ENCODE measurements at regions not wholly inside any gene's neighbourhood (a gene's known extent, or its start where the extent isn't known, plus 50 kb on each side); places are given as distances from the start of the nearest gene placed in this dataset.
A peak's percentile ranks its signal among the peaks of the same experiment; 100 is the strongest.

DNA sequence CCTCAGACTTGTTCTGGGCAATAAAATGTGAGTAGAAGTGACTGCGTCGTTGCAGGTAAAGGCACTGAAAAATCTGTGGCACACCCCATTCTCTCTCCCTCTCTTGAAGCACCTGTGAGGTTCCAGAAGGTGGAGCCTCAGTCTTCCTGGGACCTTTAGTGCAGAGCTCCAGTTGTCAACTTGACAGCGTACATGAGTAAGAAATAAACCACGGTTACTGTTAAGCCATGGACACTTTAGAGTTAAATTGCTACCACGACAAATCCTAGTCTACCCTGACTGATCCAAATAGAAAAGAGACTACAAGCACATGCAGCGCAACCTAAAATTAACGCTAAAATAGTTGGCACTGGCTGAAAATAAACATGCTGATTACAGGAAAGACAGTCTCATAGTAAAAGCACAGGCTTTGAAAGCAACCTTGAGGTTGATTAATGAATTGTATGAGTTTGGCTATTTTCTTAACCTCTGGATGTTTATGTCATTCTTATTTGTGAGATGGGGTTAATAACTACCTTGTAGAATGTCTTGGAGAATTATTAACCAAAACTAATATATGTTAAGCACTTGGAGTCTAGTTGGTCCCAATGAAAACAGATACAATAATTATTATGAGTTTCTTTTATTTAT lies 93.0 kb upstream of the PLPPR4 start:
- Histone ChIP-seq H3K79me2 (ENCODE audit: control insufficient read depth, insufficient read depth, low read length) (no peaks in the 10 kb centered on the region), H3K27me3 (ENCODE audit: insufficient read depth, low read length, poor library complexity) (no peaks in the 10 kb centered on the region), H3K4ac (ENCODE audit: low read depth, low read length) (no peak overlapping the region), H3K4me2 (ENCODE audit: low read length) (no peak overlapping the region), H3K79me1 (ENCODE audit: low read length) (no peaks in the 10 kb centered on the region), H2BK120ac (ENCODE audit: low read depth, low read length) (no peak overlapping the region), H3K4me1 (ENCODE audit: control insufficient read depth, low read depth, low read length) (no peaks in the 10 kb centered on the region), H3K56ac (ENCODE audit: low read length) (no peak overlapping the region), H3K23ac (ENCODE audit: low read length) (no peak overlapping the region), H4K5ac (ENCODE audit: low read length) (no peak overlapping the region), H3K9ac (ENCODE audit: low read length) (no peak overlapping the region), H3K4me3 (ENCODE audit: low read length) (no peak overlapping the region), H2AK5ac (ENCODE audit: low read length) (no peak overlapping the region), H3K36me3 (ENCODE audit: control insufficient read depth, insufficient read depth, low read length) (no peaks in the 10 kb centered on the region), H3K27ac (ENCODE audit: low read depth, low read length) (no peak overlapping the region), H4K8ac (ENCODE audit: low read depth, low read length) (no peak overlapping the region), H3K18ac (ENCODE audit: low read length) (no peak overlapping the region), H2BK5ac (ENCODE audit: low read length) (no peak overlapping the region), H2BK15ac (replicated peaks; ENCODE audit: low read depth) (no peak overlapping the region)
- WGBS (ENCODE audit: extremely low coverage, insufficient coverage, low lambda C conversion rate), result no CpG with 5 or more reads among the region's 7 CpGs
- peak; percentile 11 for DNase-seq

DNA sequence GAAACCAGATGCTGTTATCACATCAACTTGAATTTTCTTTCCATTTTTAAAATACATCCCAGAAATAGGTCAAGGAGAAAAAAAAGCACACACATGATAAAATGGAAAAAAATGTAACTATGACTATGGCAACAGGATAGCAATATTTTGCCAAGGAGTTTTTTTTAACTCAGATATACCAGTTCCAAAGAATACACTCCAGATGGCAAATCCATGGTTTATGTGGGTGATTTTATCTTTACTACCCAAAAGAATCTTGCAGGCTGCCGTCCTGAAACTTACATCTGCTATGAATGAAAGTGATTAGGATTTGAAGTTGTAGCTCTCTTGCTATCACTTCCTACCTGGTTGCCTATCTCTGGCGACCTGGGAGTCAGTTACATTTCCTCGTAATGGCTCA lies 91.0 kb upstream of the PLPPR4 start:
- H4K5ac ChIP-seq (ENCODE audit: low read length), result no peak overlapping the region
- H3K27me3 ChIP-seq (ENCODE audit: insufficient read depth, low read length, poor library complexity), result no peaks in the 10 kb centered on the region
- no peaks in the 10 kb centered on the region for H3K79me1 ChIP-seq (ENCODE audit: low read length)
- no peak overlapping the region for H4K8ac ChIP-seq (ENCODE audit: low read depth, low read length)
- H3K4ac ChIP-seq (ENCODE audit: low read depth, low read length), result no peak overlapping the region
- H3K4me1 ChIP-seq (ENCODE audit: control insufficient read depth, low read depth, low read length), result no peaks in the 10 kb centered on the region
- H2BK120ac ChIP-seq (ENCODE audit: low read depth, low read length), result no peak overlapping the region
- H3K18ac ChIP-seq (ENCODE audit: low read length), result no peak overlapping the region
- WGBS (ENCODE audit: extremely low coverage, insufficient coverage, low lambda C conversion rate), result no CpG with 5 or more reads among the region's 3 CpGs
- no peak overlapping the region for H3K27ac ChIP-seq (ENCODE audit: low read depth, low read length)
- no peak overlapping the region for H3K56ac ChIP-seq (ENCODE audit: low read length)
- no peak overlapping the region for H2BK15ac ChIP-seq (replicated peaks; ENCODE audit: low read depth)
- H2BK5ac ChIP-seq (ENCODE audit: low read length), result no peak overlapping the region
- DNase-seq, result no peak
- H3K36me3 ChIP-seq (ENCODE audit: control insufficient read depth, insufficient read depth, low read length), result no peaks in the 10 kb centered on the region
- no peaks in the 10 kb centered on the region for H3K79me2 ChIP-seq (ENCODE audit: control insufficient read depth, insufficient read depth, low read length)
- no peak overlapping the region for H3K4me2 ChIP-seq (ENCODE audit: low read length)
- no peak overlapping the region for H3K23ac ChIP-seq (ENCODE audit: low read length)
- no peak overlapping the region for H3K9ac ChIP-seq (ENCODE audit: low read length)
- H3K4me3 ChIP-seq (ENCODE audit: low read length), result no peak overlapping the region
- no peak overlapping the region for H2AK5ac ChIP-seq (ENCODE audit: low read length)

DNA sequence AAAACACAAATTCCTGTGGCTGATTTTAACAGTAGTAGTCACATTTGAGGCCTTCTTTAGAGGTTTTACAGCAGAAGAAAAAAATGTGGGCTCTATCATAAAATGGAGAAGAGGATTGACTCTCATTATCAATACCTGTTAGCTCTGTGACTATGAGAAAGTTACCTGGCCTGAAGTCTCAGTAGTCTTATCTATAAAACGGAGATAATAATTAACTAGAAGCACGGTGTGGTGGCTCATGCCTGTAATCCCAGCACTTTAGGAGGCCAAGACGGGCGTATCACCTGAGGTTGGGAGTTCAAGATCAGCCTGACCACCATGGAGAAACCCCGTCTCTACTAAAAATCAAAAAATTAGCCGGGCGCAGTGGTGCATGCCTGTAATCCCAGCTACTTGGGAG lies 90.4 kb upstream of the PLPPR4 start:
- Histone ChIP-seq H3K4me1 (ENCODE audit: control insufficient read depth, low read depth, low read length) (no peaks in the 10 kb centered on the region), H3K23ac (ENCODE audit: low read length) (no peak overlapping the region), H4K5ac (ENCODE audit: low read length) (no peak overlapping the region), H3K79me1 (ENCODE audit: low read length) (no peaks in the 10 kb centered on the region), H4K8ac (ENCODE audit: low read depth, low read length) (no peak overlapping the region), H3K4me2 (ENCODE audit: low read length) (no peak overlapping the region), H2BK5ac (ENCODE audit: low read length) (no peak overlapping the region), H3K36me3 (ENCODE audit: control insufficient read depth, insufficient read depth, low read length) (no peaks in the 10 kb centered on the region), H3K56ac (ENCODE audit: low read length) (no peak overlapping the region), H3K27ac (ENCODE audit: low read depth, low read length) (no peak overlapping the region), H3K9ac (ENCODE audit: low read length) (no peak overlapping the region), H3K4me3 (ENCODE audit: low read length) (no peak overlapping the region), H2BK15ac (replicated peaks; ENCODE audit: low read depth) (no peak overlapping the region), H3K18ac (ENCODE audit: low read length) (no peak overlapping the region), H2AK5ac (ENCODE audit: low read length) (no peak overlapping the region), H3K27me3 (ENCODE audit: insufficient read depth, low read length, poor library complexity) (no peaks in the 10 kb centered on the region), H3K4ac (ENCODE audit: low read depth, low read length) (no peak overlapping the region), H2BK120ac (ENCODE audit: low read depth, low read length) (no peak overlapping the region), H3K79me2 (ENCODE audit: control insufficient read depth, insufficient read depth, low read length) (no peaks in the 10 kb centered on the region)
- DNase-seq, result peak; percentile 3
- WGBS (ENCODE audit: extremely low coverage, insufficient coverage, low lambda C conversion rate), result no CpG with 5 or more reads among the region's 7 CpGs

DNA sequence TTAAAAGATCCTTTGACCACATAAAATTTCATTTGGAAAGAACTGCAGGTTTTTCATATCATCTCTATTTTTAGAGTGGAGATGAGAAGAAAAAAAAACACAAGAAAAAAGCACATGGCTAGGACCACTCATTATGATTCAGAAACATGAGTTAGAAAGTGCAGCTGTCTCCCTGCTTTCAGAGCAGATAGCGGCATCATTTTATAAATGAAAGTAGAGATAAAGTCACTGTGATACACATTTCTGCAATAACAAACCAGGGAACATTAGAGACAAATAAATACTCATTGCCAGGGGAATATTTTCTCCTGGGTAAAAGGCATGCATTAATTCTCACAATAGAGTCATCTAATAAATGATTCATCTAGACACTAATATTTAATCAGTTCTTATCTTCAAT lies 87.5 kb upstream of the PLPPR4 start:
- H2BK15ac ChIP-seq (replicated peaks; ENCODE audit: low read depth), result no peak overlapping the region
- H3K56ac ChIP-seq (ENCODE audit: low read length), result no peak overlapping the region
- no peak overlapping the region for H2AK5ac ChIP-seq (ENCODE audit: low read length)
- H3K23ac ChIP-seq (ENCODE audit: low read length), result no peak overlapping the region
- no peak overlapping the region for H2BK120ac ChIP-seq (ENCODE audit: low read depth, low read length)
- no peak overlapping the region for H3K4me2 ChIP-seq (ENCODE audit: low read length)
- H3K9ac ChIP-seq (ENCODE audit: low read length), result no peak overlapping the region
- H4K5ac ChIP-seq (ENCODE audit: low read length), result no peak overlapping the region
- H3K18ac ChIP-seq (ENCODE audit: low read length), result no peak overlapping the region
- no peak overlapping the region for H4K8ac ChIP-seq (ENCODE audit: low read depth, low read length)
- H3K79me2 ChIP-seq (ENCODE audit: control insufficient read depth, insufficient read depth, low read length), result no peaks in the 10 kb centered on the region
- H3K4me3 ChIP-seq (ENCODE audit: low read length), result no peak overlapping the region
- H2BK5ac ChIP-seq (ENCODE audit: low read length), result no peak overlapping the region
- no CpG with 5 or more reads among the region's 1 CpG for WGBS (ENCODE audit: extremely low coverage, insufficient coverage, low lambda C conversion rate)
- no peaks in the 10 kb centered on the region for H3K4me1 ChIP-seq (ENCODE audit: control insufficient read depth, low read depth, low read length)
- no peak for DNase-seq
- H3K27me3 ChIP-seq (ENCODE audit: insufficient read depth, low read length, poor library complexity), result no peaks in the 10 kb centered on the region
- H3K36me3 ChIP-seq (ENCODE audit: control insufficient read depth, insufficient read depth, low read length), result no peaks in the 10 kb centered on the region
- no peak overlapping the region for H3K4ac ChIP-seq (ENCODE audit: low read depth, low read length)
- H3K27ac ChIP-seq (ENCODE audit: low read depth, low read length), result no peak overlapping the region
- H3K79me1 ChIP-seq (ENCODE audit: low read length), result no peaks in the 10 kb centered on the region

DNA sequence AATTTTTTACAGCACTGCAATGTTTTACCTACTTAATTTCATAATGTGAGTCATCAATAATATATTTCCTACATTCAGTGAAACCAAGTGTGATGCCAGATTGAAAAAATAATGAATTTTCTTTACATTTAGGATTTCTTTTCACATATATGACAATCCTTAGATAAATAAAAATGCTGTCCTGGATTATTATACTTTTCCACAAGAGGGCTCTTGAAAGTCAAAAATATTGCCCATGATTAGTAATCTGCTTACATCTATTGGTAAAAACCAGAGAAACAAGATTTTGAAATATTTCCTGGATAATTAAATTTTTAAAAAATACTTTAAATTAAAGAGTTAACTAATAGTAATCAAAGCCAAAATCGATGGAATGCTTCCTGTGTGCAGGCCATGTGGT lies 86.8 kb upstream of the PLPPR4 start:
- H2BK5ac ChIP-seq (ENCODE audit: low read length), result no peak overlapping the region
- no peaks in the 10 kb centered on the region for H3K79me1 ChIP-seq (ENCODE audit: low read length)
- H3K27ac ChIP-seq (ENCODE audit: low read depth, low read length), result no peak overlapping the region
- no CpG with 5 or more reads among the region's 1 CpG for WGBS (ENCODE audit: extremely low coverage, insufficient coverage, low lambda C conversion rate)
- H3K56ac ChIP-seq (ENCODE audit: low read length), result no peak overlapping the region
- no peaks in the 10 kb centered on the region for H3K4me1 ChIP-seq (ENCODE audit: control insufficient read depth, low read depth, low read length)
- no peak overlapping the region for H3K4me2 ChIP-seq (ENCODE audit: low read length)
- no peaks in the 10 kb centered on the region for H3K27me3 ChIP-seq (ENCODE audit: insufficient read depth, low read length, poor library complexity)
- no peak overlapping the region for H2BK15ac ChIP-seq (replicated peaks; ENCODE audit: low read depth)
- H3K4me3 ChIP-seq (ENCODE audit: low read length), result no peak overlapping the region
- H4K8ac ChIP-seq (ENCODE audit: low read depth, low read length), result no peak overlapping the region
- H4K5ac ChIP-seq (ENCODE audit: low read length), result no peak overlapping the region
- H3K4ac ChIP-seq (ENCODE audit: low read depth, low read length), result no peak overlapping the region
- H3K9ac ChIP-seq (ENCODE audit: low read length), result no peak overlapping the region
- H3K36me3 ChIP-seq (ENCODE audit: control insufficient read depth, insufficient read depth, low read length), result no peaks in the 10 kb centered on the region
- H2BK120ac ChIP-seq (ENCODE audit: low read depth, low read length), result no peak overlapping the region
- H3K79me2 ChIP-seq (ENCODE audit: control insufficient read depth, insufficient read depth, low read length), result no peaks in the 10 kb centered on the region
- no peak for DNase-seq
- no peak overlapping the region for H3K18ac ChIP-seq (ENCODE audit: low read length)
- H2AK5ac ChIP-seq (ENCODE audit: low read length), result no peak overlapping the region
- no peak overlapping the region for H3K23ac ChIP-seq (ENCODE audit: low read length)

DNA sequence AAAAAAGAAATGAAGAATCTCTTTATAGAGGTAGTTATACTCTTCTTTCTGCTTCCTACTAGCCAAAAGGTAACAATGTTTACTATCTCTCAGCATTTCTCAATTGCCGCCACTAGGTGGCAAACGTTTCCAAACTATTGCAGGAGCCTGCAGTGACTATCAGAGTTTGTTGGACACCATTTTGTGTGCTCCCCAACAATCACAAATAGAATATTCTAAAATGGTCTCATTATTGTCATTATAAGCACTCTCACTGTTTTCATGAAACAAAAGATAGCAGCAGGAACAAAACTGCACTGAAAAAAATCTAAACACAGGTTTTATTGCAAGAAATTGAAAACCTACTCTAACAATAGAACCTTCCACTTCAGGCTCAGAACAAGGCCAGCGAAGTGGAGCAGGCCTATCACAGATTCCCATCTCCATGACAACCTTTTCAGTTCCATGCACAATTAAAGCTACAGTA lies 83.9 kb upstream of the PLPPR4 start:
- no peak overlapping the region for H3K27ac ChIP-seq (ENCODE audit: low read depth, low read length)
- no peak overlapping the region for H3K56ac ChIP-seq (ENCODE audit: low read length)
- H2BK120ac ChIP-seq (ENCODE audit: low read depth, low read length), result no peak overlapping the region
- DNase-seq, result peak; percentile 89
- no peak overlapping the region for H3K4me2 ChIP-seq (ENCODE audit: low read length)
- no peak overlapping the region for H3K4ac ChIP-seq (ENCODE audit: low read depth, low read length)
- H2BK5ac ChIP-seq (ENCODE audit: low read length), result no peak overlapping the region
- H3K23ac ChIP-seq (ENCODE audit: low read length), result no peak overlapping the region
- H2BK15ac ChIP-seq (replicated peaks; ENCODE audit: low read depth), result no peak overlapping the region
- H3K27me3 ChIP-seq (ENCODE audit: insufficient read depth, low read length, poor library complexity), result no peaks in the 10 kb centered on the region
- H4K8ac ChIP-seq (ENCODE audit: low read depth, low read length), result no peak overlapping the region
- H3K36me3 ChIP-seq (ENCODE audit: control insufficient read depth, insufficient read depth, low read length), result no peaks in the 10 kb centered on the region
- H3K9ac ChIP-seq (ENCODE audit: low read length), result no peak overlapping the region
- H4K5ac ChIP-seq (ENCODE audit: low read length), result no peak overlapping the region
- H3K79me1 ChIP-seq (ENCODE audit: low read length), result no peaks in the 10 kb centered on the region
- H2AK5ac ChIP-seq (ENCODE audit: low read length), result no peak overlapping the region
- no peaks in the 10 kb centered on the region for H3K79me2 ChIP-seq (ENCODE audit: control insufficient read depth, insufficient read depth, low read length)
- H3K4me1 ChIP-seq (ENCODE audit: control insufficient read depth, low read depth, low read length), result no peaks in the 10 kb centered on the region
- no CpG with 5 or more reads among the region's 3 CpGs for WGBS (ENCODE audit: extremely low coverage, insufficient coverage, low lambda C conversion rate)
- H3K18ac ChIP-seq (ENCODE audit: low read length), result no peak overlapping the region
- no peak overlapping the region for H3K4me3 ChIP-seq (ENCODE audit: low read length)
